LoVo (cell line): ENCODE measurements at regions not wholly inside any gene's neighbourhood (a gene's known extent, or its start where the extent isn't known, plus 50 kb on each side); places are given as distances from the start of the nearest gene placed in this dataset.

Experiments used
- DNase-seq: peaks from one replicate; pipeline ENCODE4 v3.0.0-alpha.2; 2016; ENCODE audit warnings: low spot score

GRCh38 chr7:23973264-23973663 lies 263.2 kb downstream of the STK31 start:
- no peak for DNase-seq

DNA sequence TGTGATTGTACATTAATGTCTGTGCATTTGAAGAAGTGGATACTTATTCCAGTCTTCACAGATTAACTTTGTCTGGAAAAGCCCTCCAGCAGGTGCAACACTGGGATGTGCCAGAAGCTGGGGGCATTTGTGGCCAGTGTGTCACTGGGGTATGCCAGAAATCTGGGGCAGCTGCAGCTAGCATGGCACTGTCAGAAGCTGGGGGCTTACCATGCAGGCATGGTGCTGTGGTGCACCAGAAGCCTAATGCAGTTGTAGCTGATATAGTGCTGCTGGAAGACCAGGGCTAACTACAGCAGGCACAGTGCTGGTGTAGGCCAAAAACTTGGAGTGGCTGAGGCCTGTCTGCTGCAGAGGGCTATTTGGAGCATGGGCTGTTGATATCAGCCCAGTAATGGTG lies 270.1 kb downstream of the STK31 start:
- no peak for DNase-seq

DNA sequence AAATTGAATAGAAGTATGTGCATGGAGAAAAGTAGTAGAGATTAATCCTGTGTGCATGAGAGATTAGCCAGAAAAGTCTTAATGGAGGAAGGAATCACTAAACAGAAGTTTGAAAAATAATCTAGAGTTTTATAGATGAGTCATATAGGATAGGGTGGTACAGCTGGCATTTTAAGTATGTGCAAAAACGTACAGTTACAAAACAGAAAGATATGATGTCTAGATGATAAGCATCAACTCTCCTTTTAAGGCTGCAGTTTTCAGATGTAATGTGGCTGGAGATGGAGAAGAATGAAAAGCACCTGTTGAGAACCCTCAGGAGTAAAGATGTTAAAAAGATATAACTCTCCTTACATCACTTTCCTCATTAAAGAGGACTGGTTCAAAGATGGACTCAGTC lies 271.3 kb downstream of the STK31 start:
- no peak for DNase-seq

DNA sequence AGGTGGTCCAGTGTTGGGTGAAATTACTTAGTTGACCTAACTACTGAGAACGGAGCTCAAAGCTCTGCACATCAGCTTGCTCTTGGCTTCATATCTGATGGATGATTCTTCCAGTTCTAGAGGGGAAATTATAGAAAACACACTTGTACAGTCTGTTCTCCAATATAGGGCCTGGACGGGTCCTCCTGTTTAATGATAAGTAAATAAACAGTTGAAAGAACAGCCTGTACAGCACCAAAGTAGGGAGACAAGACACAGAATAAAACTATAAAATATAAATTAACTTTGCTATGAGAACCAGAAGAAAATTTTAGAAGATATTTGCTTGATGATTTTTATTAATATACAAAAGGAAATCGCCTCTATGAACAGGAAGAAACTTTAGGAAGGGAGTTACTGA lies 271.7 kb downstream of the STK31 start:
- no peak for DNase-seq

DNA sequence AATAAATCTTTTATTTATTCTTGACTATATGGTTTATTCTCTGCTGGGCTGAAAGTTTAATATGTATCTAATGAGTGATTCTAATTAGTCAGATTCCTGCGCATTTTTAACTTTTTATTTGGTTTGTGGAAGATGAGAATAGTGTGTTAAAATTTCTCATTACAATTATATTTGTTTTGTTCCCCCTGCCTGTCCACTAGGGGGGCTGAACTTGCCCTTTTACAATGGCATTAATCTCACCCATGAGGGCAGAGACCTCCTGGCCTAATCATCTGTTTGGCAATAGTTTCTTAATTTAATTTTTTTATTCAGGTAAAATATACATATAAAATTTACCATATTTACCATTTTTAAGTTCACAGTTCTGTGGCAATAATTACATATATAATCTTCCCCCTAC lies 278.5 kb upstream of the NPY start:
- DNase-seq = no peak

DNA sequence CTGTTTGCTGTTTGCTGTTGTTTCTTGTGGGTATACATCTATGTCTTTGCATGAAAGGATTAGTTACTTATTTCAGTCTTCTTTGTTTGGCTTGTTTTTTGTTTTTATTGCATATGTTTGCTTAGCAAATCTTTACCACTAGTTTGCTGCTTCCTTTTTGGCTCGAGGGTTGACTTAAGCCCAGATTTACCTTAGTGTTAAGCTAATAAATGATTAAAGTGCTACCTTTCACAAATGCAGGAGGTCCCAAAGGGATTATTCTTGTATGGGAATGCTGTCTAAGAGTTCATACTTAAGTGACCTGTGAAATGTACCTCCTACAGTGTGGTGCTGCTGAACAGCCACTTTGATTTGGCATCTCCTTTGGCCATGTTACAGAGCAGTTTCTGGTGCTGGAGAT lies 273.5 kb upstream of the NPY start:
- DNase-seq = no peak

DNA sequence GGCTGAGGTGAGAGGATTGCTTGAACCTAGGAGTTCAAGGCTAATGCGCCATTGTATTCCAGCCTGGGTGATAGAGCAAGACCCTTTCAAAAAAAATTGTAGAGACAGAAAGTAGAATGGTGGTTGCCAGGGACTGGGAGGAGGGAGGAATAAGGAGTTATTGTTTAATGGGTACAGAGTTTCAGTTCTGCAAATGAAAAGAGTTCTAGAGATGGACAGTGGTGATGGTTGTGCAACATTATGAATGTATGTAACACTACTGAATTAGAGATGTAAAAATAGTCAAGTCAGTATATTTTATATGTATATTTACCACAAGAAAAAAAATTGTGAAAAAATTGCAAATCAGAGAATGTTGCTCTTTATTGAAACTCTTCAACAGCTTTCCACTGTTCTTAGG lies 266.5 kb upstream of the NPY start:
- no peak for DNase-seq

- DNase-seq = no peak
Measured at GRCh38 chr7:24018331-24018730, 265.7 kb upstream of the NPY start.

DNA sequence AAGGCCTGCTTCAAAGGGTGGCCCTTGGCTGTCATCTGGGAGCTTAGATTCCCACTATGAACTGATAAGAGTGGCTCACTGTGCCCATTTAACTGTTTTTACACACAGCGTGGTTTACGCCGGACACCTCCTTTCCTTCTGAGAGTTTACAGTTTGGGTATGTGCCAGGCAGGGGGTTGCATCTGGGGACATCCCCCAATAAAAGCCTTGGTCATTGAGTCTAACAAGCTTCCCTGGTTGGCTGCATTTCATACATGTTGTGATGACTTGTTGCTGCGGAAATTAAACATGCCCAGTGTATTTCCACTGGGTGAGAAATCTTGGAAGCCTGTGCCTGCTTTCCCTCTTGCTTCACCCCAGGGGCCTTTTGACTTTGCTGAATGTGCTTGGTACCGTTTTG lies 264.1 kb upstream of the NPY start:
- no peak for DNase-seq

GRCh38 chr7:24024276-24025068 lies 259.5 kb upstream of the NPY start:
- DNase-seq = no peak

DNA sequence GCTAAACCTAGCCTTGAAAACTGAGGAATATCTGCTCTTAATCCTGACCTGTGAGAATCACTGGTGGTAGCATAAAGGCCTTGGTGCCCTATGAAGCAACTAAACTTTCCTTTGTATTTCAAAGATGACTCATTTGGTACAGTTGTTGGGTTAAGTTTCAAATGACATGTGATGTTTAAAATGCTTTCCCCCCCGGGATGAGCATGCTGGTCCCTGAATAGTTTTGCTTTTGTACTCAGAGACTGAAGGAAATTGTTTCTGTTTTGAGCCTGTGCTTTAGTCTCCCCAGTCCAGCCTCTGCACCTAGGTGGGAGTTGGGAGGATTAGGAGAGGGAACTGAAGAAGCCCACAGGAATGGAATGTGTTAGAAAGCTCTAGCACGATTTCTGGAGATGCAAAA lies 258.9 kb upstream of the NPY start:
- DNase-seq = no peak

DNA sequence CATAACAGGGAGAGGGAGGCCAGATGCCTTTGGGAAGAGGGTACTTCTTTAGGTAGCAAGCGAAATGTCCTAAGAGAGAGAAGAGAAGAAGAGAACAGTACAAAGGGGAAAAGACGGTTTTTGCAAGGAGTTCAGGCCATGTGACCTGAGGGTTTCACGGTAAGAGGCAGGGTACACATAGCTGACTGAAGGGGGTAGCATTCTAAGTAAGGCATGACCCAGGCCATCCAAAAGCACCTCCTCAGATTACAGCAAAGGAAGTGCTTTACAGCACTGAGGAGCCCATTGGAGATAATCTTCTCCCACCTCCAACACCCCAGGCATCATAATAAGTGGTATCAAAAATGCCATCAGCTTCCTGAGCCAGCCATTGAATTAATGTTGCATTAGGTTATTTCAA lies 258.2 kb upstream of the NPY start:
- DNase-seq = no peak

GRCh38 chr7:24026351-24026750 lies 257.6 kb upstream of the NPY start:
- no peak for DNase-seq

GRCh38 chr7:24029068-24029467 lies 254.9 kb upstream of the NPY start:
- no peak for DNase-seq

DNA sequence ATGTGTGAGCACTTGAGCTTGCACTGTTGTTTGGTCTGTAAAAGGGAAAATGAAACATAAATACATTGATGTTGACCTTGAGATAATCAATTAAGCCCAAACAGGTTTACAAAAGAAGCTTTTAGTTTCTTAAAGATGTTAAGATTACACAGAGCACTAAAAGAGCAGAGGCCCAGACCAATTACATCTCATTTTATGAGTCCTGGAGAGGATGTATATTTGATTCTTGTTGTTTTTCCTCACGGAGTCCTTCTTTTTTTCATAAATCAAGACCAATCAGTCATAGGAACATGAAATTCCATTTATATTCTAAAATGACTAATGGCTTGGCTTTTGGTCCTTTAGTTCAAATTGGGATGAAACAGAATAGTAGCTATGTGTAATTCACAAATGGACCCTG lies 249.7 kb upstream of the NPY start:
- DNase-seq = no peak

GRCh38 chr7:24035366-24036032 lies 248.5 kb upstream of the NPY start:
- DNase-seq = no peak

DNA sequence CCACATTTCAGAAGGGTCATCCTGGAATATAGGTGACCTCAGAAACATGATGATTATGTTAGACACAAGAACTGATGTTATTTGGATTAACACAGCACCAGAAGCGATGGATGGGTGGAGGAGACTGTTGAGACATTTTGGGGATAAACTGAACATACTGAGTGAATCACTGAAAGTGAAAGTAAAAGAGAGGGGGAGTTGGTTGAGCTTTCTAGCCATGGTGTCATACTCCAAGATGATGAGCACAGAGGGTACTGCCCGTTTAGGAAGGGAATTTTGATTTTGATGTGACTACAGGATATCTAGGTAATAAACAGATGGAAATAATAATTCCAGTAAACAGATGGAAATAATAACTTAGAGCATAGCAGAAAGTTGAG lies 248.0 kb upstream of the NPY start:
- no peak for DNase-seq

DNA sequence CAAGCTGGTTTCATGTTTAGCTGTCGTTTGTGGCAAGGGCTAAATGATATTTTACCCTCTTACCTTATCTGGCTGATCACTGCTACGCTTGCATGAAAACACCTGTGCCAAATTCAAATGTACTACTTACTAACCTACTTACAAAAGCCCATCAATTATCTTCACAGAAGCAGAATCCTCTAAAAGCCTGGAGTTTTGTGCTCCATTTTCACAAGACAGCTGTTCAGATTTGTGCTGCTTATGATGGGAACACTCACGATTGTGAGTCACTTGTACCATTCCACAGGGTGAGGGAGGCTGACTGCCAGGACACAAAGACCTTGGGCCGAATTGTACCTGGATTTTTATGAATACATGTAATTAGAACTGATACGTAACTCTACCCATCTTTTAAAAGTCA lies 245.0 kb upstream of the NPY start:
- no peak for DNase-seq

DNA sequence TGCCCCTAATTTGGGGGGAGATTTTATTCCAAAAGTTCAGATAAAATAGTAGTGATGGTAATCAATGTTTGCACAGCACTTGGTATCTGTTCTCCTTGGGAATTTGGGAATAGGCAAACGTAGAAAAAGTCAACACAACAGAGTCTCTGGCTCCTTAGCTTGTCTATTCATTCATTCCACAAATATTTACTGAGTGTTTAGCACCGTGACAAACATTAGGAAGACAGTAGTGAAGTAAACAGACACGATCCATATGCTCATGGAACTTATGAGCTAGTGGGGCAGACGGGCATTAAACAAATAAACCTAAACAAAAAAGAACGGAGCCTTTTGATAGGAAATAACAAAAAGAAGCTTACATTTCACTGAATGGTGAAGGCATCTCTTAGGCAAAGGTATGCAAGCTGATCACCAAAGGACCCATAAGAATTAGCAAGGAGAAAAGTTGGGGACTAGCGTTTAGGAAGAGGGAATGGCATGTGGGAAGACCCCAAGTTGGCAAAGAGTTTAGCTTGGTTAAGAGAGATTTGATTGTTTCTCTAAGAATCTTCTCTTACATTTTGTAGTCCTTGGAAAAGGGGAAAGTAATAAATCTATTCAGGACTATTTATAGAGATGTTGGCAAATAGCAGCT lies 243.9 kb upstream of the NPY start:
- no peak for DNase-seq

DNA sequence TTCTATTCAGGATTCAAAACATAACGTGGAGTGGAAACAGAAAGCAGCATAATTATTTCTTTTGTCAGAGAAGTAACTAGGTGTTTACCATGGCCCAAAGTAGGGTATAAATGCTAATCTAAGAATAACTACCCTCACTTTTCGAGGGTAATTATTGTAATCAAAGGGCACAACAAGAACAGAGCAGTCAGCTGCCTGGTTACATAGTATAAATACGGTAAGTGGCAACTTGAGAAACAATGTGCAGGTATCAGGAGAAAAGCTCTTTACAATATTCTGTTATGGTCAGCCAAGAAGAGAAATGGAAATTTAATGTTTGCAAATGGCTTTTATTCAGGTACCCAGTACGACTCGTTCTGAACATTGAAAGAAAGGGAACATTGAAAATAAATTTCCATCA lies 242.0 kb upstream of the NPY start:
- no peak for DNase-seq

DNA sequence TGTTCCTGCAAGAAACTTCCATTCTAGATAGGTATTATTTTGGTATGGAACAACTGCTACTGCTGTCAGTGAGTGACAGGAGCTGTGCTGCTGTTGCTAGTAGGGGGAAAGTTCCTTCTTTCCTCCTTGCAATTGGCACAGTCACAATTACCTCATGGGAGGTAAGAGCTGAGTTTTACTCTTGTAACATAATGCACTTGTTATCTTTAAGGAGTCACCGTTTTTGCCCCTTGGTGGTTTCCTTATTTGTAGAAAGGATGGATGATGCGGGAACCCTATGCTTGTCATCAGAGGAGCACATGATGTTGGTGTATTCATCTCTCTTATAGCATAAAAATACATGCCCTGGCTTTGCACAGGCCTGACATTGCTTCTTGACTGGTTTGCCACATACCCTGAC lies 234.7 kb upstream of the NPY start:
- DNase-seq = no peak

DNA sequence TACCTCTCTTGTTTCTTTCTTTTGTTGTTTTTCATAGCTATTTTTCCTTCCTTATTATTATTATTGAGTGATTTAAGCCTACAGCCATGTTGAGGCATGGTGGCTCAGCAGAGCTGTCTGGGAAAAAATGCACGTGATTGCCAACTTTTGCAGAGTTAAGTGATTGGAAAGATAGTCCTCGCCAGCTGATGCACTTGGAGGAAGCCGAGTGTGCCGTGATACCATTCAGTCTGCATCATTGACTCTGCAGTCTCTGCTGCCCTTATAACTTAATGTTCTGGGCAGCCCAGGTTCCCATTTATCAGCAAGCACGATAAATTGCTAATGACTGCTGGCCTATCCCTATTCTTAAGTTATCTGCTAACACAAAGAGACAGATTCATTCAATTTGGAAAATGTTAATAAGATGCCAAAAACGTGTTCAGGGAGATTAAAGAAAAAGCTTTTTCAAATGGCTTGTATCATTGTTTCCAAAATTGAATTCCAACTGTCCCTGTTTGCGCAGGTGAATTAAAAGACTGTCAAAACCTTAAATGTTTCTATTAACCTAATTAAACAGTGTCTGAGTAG lies 232.9 kb upstream of the NPY start:
- no peak for DNase-seq

DNA sequence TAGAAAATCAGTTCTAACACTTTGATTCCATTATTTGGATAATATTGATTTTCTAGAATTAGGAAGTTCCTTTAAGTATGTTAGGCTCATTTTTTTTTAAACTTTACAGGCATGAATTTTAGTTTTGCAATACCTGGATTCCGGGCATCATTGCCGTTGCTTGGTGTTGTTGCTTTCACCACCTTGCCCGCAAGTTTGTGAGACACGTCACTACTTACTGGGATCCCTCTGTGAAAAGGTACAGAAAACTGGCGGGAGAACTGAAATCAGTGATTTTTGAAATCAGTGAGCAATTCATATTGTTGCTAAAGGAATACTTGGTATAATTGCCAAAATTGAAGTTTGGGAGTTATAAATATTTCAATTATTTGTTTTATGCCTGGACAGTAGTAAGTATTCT lies 232.3 kb upstream of the NPY start:
- DNase-seq = no peak
